ENCODE measurements at regions not wholly inside any gene's neighbourhood (a gene's known extent, or its start where the extent isn't known, plus 50 kb on each side); places are given as distances from the start of the nearest gene placed in this dataset.

GRCh38 chr17:33739714-33740113 is 446.6 kb upstream of the ASIC2 start:
- TF ChIP-seq EP300 (IDR thresholded peaks at IDR 0.05; ENCODE audit: borderline replicate concordance) = no peak
- TF ChIP-seq TEAD4 (IDR thresholded peaks at IDR 0.05) = no peak
- no peak for TF ChIP-seq YY1 (IDR thresholded peaks at IDR 0.05; ENCODE audit: low read depth)
- no peak for TF ChIP-seq ZBTB7A (IDR thresholded peaks at IDR 0.05; ENCODE audit: low read depth)
- TF ChIP-seq TCF12 (IDR thresholded peaks at IDR 0.05; ENCODE audit: low read depth) = no peak
- no peak for TF ChIP-seq USF1 (IDR thresholded peaks at IDR 0.05)
- no peak for TF ChIP-seq TAF1 (IDR thresholded peaks at IDR 0.05; ENCODE audit: low read depth)
- no peak for TF ChIP-seq FOXM1 (IDR thresholded peaks at IDR 0.05; ENCODE audit: borderline replicate concordance, low read depth)
- TF ChIP-seq, protein P1, sequence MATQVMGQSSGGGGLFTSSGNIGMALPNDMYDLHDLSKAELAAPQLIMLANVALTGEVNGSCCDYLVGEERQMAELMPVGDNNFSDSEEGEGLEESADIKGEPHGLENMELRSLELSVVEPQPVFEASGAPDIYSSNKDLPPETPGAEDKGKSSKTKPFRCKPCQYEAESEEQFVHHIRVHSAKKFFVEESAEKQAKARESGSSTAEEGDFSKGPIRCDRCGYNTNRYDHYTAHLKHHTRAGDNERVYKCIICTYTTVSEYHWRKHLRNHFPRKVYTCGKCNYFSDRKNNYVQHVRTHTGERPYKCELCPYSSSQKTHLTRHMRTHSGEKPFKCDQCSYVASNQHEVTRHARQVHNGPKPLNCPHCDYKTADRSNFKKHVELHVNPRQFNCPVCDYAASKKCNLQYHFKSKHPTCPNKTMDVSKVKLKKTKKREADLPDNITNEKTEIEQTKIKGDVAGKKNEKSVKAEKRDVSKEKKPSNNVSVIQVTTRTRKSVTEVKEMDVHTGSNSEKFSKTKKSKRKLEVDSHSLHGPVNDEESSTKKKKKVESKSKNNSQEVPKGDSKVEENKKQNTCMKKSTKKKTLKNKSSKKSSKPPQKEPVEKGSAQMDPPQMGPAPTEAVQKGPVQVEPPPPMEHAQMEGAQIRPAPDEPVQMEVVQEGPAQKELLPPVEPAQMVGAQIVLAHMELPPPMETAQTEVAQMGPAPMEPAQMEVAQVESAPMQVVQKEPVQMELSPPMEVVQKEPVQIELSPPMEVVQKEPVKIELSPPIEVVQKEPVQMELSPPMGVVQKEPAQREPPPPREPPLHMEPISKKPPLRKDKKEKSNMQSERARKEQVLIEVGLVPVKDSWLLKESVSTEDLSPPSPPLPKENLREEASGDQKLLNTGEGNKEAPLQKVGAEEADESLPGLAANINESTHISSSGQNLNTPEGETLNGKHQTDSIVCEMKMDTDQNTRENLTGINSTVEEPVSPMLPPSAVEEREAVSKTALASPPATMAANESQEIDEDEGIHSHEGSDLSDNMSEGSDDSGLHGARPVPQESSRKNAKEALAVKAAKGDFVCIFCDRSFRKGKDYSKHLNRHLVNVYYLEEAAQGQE (IDR thresholded peaks at IDR 0.05; ENCODE audit: low read depth) = no peak
- TF ChIP-seq, protein P2, sequence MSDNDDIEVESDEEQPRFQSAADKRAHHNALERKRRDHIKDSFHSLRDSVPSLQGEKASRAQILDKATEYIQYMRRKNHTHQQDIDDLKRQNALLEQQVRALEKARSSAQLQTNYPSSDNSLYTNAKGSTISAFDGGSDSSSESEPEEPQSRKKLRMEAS (IDR thresholded peaks at IDR 0.05) = no peak
- no peak for TF ChIP-seq CEBPB (IDR thresholded peaks at IDR 0.05)
- TF ChIP-seq EGR1 (IDR thresholded peaks at IDR 0.05) = no peak

All from Ishikawa (cell line).